Common myeloid progenitor, CD34-positive (primary cell): ENCODE measurements at regions not wholly inside any gene's neighbourhood (a gene's known extent, or its start where the extent isn't known, plus 50 kb on each side); places are given as distances from the start of the nearest gene placed in this dataset.

ENCODE experiments used
- CTCF ChIA-PET: fragments of 350-600 bp; sonication (Branson Sonifier 250); formaldehyde crosslinking; loops from one replicate; lab custom pipeline; 2021; ENCODE audit warnings: antibody characterized with exemption; lab: Charles Lee
- POLR2A ChIA-PET: fragments of 350-600 bp; sonication (Branson Sonifier 250); formaldehyde crosslinking; loops from one replicate; lab custom pipeline; 2021; ENCODE audit warnings: antibody characterized with exemption; lab: Charles Lee
- DNase-seq, 3 donors: peaks; one replicate each; pipeline versions ENCODE4 v3.0.0 to v3.0.0-alpha.2; 2013
- H3K27ac ChIP-seq, 2 experiments: 1 replicate in 1 of 2; 2 replicates in 1 of 2; pipeline ENCODE4 v1.7.0; 2013; ENCODE audit warnings: inconsistent platforms in 2 of 2, low read length in 2 of 2, mild to moderate bottlenecking in 2 of 2, low read depth in 1 of 2, moderate library complexity in 1 of 2; ENCODE audit not compliant: severe bottlenecking in 2 of 2, insufficient read depth in 1 of 2, poor library complexity in 1 of 2
- H3K27me3 ChIP-seq, 5 experiments: replicated peaks in 2 of 5; 1 replicate in 3 of 5; 2 replicates in 2 of 5; pipeline versions ENCODE4 v1.6.1 to v1.7.0; 2013; ENCODE audit warnings: low read length in 4 of 5, mild to moderate bottlenecking in 2 of 5, moderate library complexity in 2 of 5, inconsistent platforms in 1 of 5; ENCODE audit not compliant: insufficient read depth in 5 of 5, control insufficient read depth in 4 of 5
- H3K36me3 ChIP-seq, 4 experiments: 1 replicate in 2 of 4; 2 replicates in 2 of 4; pipeline versions ENCODE4 v1.6.1 to v1.7.0; 2013; ENCODE audit warnings: low read length in 3 of 4, control low read depth in 1 of 4, mild to moderate bottlenecking in 1 of 4; ENCODE audit not compliant: control insufficient read depth in 4 of 4, insufficient read depth in 4 of 4
- H3K4me1 ChIP-seq, 4 experiments: 1 replicate in 3 of 4; 2 replicates in 1 of 4; pipeline versions ENCODE4 v1.6.1 to v1.7.1; 2013; ENCODE audit warnings: low read length in 3 of 4, mild to moderate bottlenecking in 3 of 4, control low read depth in 1 of 4, inconsistent platforms in 1 of 4, moderate library complexity in 1 of 4; ENCODE audit not compliant: control insufficient read depth in 4 of 4, insufficient read depth in 4 of 4; ENCODE audit errors: control extremely low read depth in 1 of 4
- H3K4me3 ChIP-seq, 7 experiments: 1 replicate in 4 of 7; 2 replicates in 3 of 7; pipeline versions ENCODE4 v1.5.1 to v1.7.0; 2013; ENCODE audit warnings: mild to moderate bottlenecking in 7 of 7, low read length in 6 of 7, moderate library complexity in 6 of 7, inconsistent platforms in 2 of 7, low read depth in 2 of 7, control low read depth in 1 of 7; ENCODE audit not compliant: insufficient read depth in 4 of 7, control insufficient read depth in 1 of 7; ENCODE audit errors: extremely low read depth in 1 of 7
- H3K9me3 ChIP-seq, 5 experiments: 1 replicate in 4 of 5; 2 replicates in 1 of 5; pipeline versions ENCODE4 v1.6.1 to v1.7.1; 2013; ENCODE audit warnings: low read length in 4 of 5, mild to moderate bottlenecking in 2 of 5, inconsistent platforms in 1 of 5, low read depth in 1 of 5, moderate library complexity in 1 of 5; ENCODE audit not compliant: control insufficient read depth in 4 of 5, insufficient read depth in 2 of 5; ENCODE audit errors: control extremely low read depth in 1 of 5
- WGBS: methylation state at CpG from one replicate; pipeline ENCODE4 v1.1.5; 2013; ENCODE audit not compliant: insufficient coverage; 5-methylcytosine and 5-hydroxymethylcytosine counted together

DNA sequence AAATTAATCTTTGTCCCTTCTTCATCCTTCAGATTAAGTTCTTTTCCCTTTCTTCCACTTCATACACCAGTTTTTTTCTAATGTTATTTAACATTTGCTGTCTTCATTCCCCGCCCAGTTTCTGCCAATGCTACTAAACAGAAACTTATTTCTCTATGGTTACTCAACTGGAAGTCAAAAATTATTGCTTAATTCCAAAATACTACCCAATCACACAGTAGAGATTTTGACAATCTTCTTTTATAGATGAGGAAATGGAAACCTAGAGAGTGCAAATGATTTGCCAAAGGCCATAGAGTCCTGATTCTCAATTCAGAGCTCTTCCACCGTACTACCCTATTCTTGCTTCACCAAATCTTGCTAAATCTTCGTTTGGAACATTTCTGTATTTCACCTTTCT, 58.1 kb upstream of the SH3GLB1 start:
- no peaks in the 10 kb centered on the region for H3K4me1 ChIP-seq
- H3K9me3 ChIP-seq: peaks cover 0 to 1% (median 0%) of the 10 kb centered on the region in 5 experiments
- no peak overlapping the region for H3K27ac ChIP-seq
- no peak for DNase-seq
- ChIA-PET POLR2A (no interaction called here), CTCF (no interaction called here)
- no peaks in the 10 kb centered on the region for H3K36me3 ChIP-seq
- H3K27me3 ChIP-seq: no peaks in the 10 kb centered on the region
- 100% methylated on average over 2 of the region's 3 CpGs for WGBS
- no peak overlapping the region for H3K4me3 ChIP-seq

DNA sequence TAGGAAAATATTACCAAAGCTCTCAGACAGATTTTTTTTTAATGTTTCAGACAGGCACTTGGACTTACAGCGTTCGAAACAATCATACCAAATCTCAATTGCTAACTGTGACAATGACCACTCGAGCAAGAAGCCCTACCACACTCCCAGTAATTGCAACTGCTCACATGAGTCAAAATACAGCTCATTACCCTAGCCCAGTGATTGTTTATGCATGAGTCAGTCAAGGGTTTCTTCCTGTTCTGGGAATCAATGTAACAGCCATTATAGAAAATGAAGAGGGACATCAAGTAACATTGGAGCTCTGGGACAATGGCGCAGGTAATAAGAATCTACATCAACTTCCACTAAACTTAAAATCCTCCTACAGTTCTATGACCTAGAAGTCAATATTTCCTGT, 56.1 kb upstream of the SH3GLB1 start:
- H3K27ac ChIP-seq: no peak overlapping the region
- peaks cover 0 to 1% (median 0%) of the 10 kb centered on the region in 5 experiments for H3K9me3 ChIP-seq
- no peaks in the 10 kb centered on the region for H3K4me1 ChIP-seq
- DNase-seq: no peak
- WGBS: 94% methylated on average over 3 of the region's 4 CpGs
- H3K4me3 ChIP-seq: no peak overlapping the region
- no peaks in the 10 kb centered on the region for H3K27me3 ChIP-seq
- H3K36me3 ChIP-seq: no peaks in the 10 kb centered on the region
- POLR2A ChIA-PET: no interaction called here
- CTCF ChIA-PET: no interaction called here

DNA sequence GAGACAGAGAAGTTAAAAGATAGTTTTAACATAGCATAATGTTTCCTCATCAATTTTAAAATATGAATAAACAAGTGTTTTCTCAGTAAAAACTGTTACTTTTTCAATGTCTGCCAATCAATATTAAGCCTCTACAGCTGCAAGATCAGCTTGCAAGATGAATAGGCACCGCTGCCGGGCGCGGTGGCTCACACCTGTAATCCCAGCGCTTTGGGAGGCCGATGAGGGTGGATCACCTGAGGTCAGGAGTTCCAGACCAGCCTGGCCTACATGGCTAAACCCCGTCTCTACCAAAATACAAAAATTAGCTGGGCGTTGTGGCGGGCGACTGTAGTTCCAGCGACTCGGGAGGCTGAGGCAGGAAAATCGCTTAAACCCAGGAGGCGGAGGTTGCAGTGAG, 54.8 kb upstream of the SH3GLB1 start:
- Histone ChIP-seq H3K4me3 (no peak overlapping the region), H3K27ac (no peak overlapping the region), H3K4me1 (no peaks in the 10 kb centered on the region), H3K9me3 (peaks cover 0 to 1% (median 0%) of the 10 kb centered on the region in 5 experiments), H3K27me3 (no peaks in the 10 kb centered on the region), H3K36me3 (no peaks in the 10 kb centered on the region)
- WGBS: 94% methylated on average over 12 of the region's 14 CpGs
- ChIA-PET POLR2A (no interaction called here), CTCF (no interaction called here)
- no peak for DNase-seq

DNA sequence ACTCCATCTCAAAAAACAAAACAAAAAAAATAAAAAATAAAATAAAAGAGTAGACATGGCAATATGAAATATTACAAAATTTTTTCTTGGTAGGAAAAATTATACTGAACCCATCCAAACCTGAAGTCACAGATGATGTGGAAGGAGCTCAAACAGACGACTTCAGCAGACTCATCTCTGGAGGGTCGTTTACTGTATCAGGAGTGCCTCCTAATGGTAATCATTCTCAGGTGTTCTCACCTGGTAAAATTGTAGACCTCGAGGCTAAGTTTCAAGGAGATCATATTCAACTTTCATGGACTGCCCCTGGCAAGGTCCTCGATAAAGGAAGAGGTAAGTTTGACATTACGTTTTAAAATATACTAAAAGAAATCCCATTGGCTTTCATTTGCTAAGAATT, 54.3 kb upstream of the SH3GLB1 start:
- Histone ChIP-seq H3K4me3 (no peak overlapping the region), H3K36me3 (no peaks in the 10 kb centered on the region), H3K9me3 (peaks cover 0 to 1% (median 0%) of the 10 kb centered on the region in 5 experiments), H3K4me1 (no peaks in the 10 kb centered on the region), H3K27ac (no peak overlapping the region), H3K27me3 (no peaks in the 10 kb centered on the region)
- 90% methylated on average over 3 of the region's 5 CpGs for WGBS
- ChIA-PET CTCF (no interaction called here), POLR2A (no interaction called here)
- DNase-seq: no peak
